ENCODE measurements at regions not wholly inside any gene's neighbourhood (a gene's known extent, or its start where the extent isn't known, plus 50 kb on each side); places are given as distances from the start of the nearest gene placed in this dataset.

DNA sequence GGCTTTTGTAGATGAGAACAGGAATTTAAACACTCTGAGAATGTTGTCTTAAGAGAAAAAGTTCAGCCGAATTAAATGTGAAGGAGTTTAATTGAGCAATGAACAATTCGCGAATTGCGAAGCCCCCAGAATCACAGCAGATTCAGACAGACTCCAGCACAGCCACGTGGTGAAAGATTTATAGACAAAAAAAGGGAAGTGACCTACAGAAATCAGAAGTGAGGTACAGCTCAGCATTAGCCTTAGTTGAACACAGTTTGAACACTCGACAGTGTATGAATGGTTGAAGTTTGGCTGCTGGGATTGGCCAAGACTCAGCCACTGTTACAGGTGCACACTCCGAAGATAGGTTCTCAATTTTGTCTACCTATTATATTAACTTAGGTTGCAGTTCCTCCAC is 264.0 kb upstream of the CHST9 start:
- TF ChIP-seq, protein P1, sequence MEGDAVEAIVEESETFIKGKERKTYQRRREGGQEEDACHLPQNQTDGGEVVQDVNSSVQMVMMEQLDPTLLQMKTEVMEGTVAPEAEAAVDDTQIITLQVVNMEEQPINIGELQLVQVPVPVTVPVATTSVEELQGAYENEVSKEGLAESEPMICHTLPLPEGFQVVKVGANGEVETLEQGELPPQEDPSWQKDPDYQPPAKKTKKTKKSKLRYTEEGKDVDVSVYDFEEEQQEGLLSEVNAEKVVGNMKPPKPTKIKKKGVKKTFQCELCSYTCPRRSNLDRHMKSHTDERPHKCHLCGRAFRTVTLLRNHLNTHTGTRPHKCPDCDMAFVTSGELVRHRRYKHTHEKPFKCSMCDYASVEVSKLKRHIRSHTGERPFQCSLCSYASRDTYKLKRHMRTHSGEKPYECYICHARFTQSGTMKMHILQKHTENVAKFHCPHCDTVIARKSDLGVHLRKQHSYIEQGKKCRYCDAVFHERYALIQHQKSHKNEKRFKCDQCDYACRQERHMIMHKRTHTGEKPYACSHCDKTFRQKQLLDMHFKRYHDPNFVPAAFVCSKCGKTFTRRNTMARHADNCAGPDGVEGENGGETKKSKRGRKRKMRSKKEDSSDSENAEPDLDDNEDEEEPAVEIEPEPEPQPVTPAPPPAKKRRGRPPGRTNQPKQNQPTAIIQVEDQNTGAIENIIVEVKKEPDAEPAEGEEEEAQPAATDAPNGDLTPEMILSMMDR (IDR thresholded peaks at IDR 0.05), result no peak
- no peaks in the 10 kb centered on the region for H3K36me3 Mint-ChIP-seq (ENCODE audit: low read depth)

DNA sequence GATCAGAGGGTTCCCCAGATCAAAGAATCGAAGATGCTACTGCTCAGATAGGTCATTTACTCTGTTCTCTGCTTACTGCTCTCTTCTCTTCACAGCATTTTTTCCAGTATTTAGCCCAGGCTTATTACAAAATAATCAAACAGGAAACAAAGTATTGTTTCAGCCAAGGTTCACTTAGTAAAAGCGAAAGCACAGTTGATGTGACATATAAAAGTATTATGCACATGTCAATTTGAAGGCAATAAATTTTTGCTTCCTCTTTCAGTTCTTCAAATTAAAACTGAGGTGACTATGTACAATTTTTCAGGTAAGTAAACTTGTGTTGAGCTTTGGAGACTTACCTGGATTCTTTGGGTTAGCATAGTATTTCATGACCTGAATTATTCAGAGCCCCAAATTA is 262.8 kb upstream of the CHST9 start:
- no peak for DNase-seq
- peak overlapping the region; percentile 26 for H3K27ac Mint-ChIP-seq
- H3K4me1 Mint-ChIP-seq, result peaks cover 11% of the 10 kb centered on the region
- peaks cover 22% of the 10 kb centered on the region for H3K9me3 Mint-ChIP-seq
- no peaks in the 10 kb centered on the region for H3K27me3 Mint-ChIP-seq (ENCODE audit: low read depth, poor library complexity)
- no peaks in the 10 kb centered on the region for H3K36me3 Mint-ChIP-seq (ENCODE audit: low read depth)
- TF ChIP-seq, protein P1 (IDR thresholded peaks at IDR 0.05), result no peak
- no peak overlapping the region for H3K4me3 Mint-ChIP-seq

More for the DNA sequence above, 264.0 kb upstream of the CHST9 start:
- peaks cover 11% of the 10 kb centered on the region for H3K4me1 Mint-ChIP-seq
- DNase-seq, result no peak
- no peak overlapping the region for H3K27ac Mint-ChIP-seq
- no peak overlapping the region for H3K4me3 Mint-ChIP-seq
- H3K27me3 Mint-ChIP-seq (ENCODE audit: low read depth, poor library complexity), result no peaks in the 10 kb centered on the region
- peaks cover 18% of the 10 kb centered on the region for H3K9me3 Mint-ChIP-seq

DNA sequence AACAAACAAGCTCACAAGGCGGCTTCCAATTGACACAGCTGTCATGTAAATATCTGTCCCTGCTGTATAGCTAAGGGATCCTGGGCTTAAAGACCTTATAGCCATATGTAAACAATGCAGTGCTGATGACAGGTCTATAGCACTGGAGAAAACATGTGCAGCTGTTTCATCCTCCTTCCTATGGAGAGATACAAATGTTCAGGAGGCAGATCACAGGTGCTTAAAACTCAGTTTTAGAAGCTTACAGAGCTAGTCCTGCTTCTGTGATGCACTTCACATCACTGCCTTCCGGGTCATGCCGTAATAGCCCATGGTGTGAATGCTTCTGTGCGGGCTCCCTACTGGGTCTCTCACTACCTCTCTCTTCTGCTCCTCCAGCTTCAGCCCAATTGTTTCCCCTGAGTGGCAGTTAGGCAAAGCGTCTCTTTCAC is 262.4 kb upstream of the CHST9 start:
- peaks cover 11% of the 10 kb centered on the region for H3K4me1 Mint-ChIP-seq

DNA sequence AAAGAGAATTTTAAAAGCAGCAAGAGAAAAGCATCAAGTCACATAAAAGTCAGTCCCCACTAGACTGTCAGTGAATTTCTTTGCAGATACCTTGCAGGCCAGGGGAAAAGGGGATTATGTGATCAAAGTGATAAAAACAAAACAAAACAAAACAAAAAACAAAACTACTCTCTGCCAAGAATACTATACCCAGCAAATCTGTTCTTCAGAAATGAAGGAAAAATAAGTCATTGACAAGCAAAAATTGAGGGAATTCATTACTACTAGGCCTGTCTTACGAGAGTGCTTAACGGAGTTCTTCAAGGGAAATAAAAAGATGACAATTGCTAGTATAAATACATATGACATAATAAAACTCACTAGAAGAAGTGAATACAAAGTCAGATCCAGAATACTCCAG is 245.5 kb upstream of the CHST9 start:
- no peaks in the 10 kb centered on the region for H3K4me1 Mint-ChIP-seq
- H3K27me3 Mint-ChIP-seq (ENCODE audit: low read depth, poor library complexity), result no peaks in the 10 kb centered on the region

More for the DNA sequence above, 262.4 kb upstream of the CHST9 start:
- DNase-seq, result no peak
- H3K27me3 Mint-ChIP-seq (ENCODE audit: low read depth, poor library complexity), result no peaks in the 10 kb centered on the region
- H3K9me3 Mint-ChIP-seq, result peaks cover 27% of the 10 kb centered on the region
- peak overlapping the region; percentile 26 for H3K27ac Mint-ChIP-seq
- TF ChIP-seq, protein P1 (IDR thresholded peaks at IDR 0.05), result no peak
- H3K36me3 Mint-ChIP-seq (ENCODE audit: low read depth), result no peaks in the 10 kb centered on the region
- H3K4me3 Mint-ChIP-seq, result no peak overlapping the region

DNA sequence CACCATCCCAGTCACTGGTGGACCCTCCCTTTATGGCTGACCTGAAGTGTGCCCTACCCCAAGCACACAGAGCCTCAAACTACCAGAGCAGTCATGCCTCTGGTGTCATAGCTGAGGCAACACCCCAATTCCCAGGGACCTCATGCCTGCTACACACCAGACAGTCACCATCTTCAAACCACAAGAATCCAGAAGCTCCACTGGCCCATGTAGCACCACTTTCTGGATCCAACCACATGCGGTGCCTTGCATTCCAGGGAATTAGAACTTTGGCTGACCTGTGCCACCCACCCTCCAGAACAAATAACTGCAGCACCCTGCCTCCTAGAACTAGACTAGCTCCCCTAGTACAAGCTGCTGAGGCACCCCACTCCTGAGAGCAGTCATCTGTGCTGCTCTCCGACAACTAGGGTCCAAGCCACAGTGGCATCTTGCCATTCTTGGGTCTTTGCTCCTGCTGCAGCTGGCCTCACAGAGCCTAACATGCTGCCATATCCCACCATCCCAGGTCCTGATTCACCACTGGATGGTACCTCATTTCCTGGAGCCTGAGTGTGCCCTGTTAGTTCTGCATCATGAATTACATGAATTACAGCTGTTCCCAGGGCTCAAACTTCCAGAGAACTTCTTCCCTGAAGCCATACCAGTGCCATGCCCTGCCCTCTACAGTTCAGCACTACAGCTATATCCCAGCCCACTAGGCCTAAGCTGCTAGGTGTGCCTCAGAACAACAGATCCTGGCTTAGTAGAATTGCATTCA is 243.8 kb upstream of the CHST9 start:
- Mint-ChIP-seq H3K36me3 (ENCODE audit: low read depth) (peaks cover 6% of the 10 kb centered on the region), H3K4me3 (no peak overlapping the region), H3K9me3 (peaks cover 18% of the 10 kb centered on the region), H3K27ac (no peak overlapping the region), H3K27me3 (ENCODE audit: low read depth, poor library complexity) (no peaks in the 10 kb centered on the region), H3K4me1 (no peaks in the 10 kb centered on the region)
- TF ChIP-seq, protein P1 (IDR thresholded peaks at IDR 0.05), result no peak
- DNase-seq, result no peak

More for the DNA sequence above, 245.5 kb upstream of the CHST9 start:
- TF ChIP-seq, protein P1 (IDR thresholded peaks at IDR 0.05), result no peak
- Mint-ChIP-seq H3K36me3 (ENCODE audit: low read depth) (peaks cover 6% of the 10 kb centered on the region), H3K4me3 (no peak overlapping the region), H3K27ac (no peak overlapping the region), H3K9me3 (peaks cover 18% of the 10 kb centered on the region)
- no peak for DNase-seq

DNA sequence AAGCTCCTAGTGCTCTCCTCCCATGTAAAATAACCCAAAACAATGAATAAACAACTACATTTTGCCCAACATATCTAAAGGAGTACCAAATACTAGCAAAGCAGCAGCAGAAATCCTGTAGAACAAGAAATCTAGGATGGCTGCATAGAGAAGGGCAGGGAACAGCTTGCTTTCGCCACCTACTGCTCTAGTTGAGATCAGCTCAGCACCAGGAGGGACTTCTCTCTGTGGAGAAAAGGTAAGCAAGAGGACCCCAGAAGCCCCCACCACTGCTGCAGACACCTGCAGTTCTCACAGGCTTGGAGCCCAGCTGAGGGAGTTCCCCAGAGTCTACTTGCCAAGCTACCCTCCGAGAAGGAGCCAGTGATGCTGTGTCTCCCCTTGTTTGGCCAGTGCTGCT is 243.0 kb upstream of the CHST9 start:
- DNase-seq, result no peak
- no peak overlapping the region for H3K4me3 Mint-ChIP-seq
- TF ChIP-seq, protein P1 (IDR thresholded peaks at IDR 0.05), result no peak
- peaks cover 18% of the 10 kb centered on the region for H3K9me3 Mint-ChIP-seq
- no peaks in the 10 kb centered on the region for H3K27me3 Mint-ChIP-seq (ENCODE audit: low read depth, poor library complexity)
- peaks cover under 1% of the 10 kb centered on the region for H3K4me1 Mint-ChIP-seq
- peaks cover 6% of the 10 kb centered on the region for H3K36me3 Mint-ChIP-seq (ENCODE audit: low read depth)
- no peak overlapping the region for H3K27ac Mint-ChIP-seq

All from nephron progenitor cell (in vitro differentiated cells).